Endothelial cell of umbilical vein (primary cell): ENCODE measurements at regions not wholly inside any gene's neighbourhood (a gene's known extent, or its start where the extent isn't known, plus 50 kb on each side); places are given as distances from the start of the nearest gene placed in this dataset.

Experiments used
- BruUV-seq: library from RNA; stranded (reverse); fragments of 400-500 nt; replicated peaks from 2 replicates; lab custom pipeline; 2021; lab: Mats Ljungman, UMichigan
- CTCF ChIA-PET: fragments of 300-600, 350-600 bp; sonication (Branson Sonifier 250); formaldehyde crosslinking; loops from one replicate; lab custom pipeline; 2021; ENCODE audit warnings: antibody characterized with exemption, inconsistent platforms; lab: Charles Lee
- POLR2A ChIA-PET: fragments of 300-600, 350-600 bp; sonication (Branson Sonifier 250); formaldehyde crosslinking; loops from one replicate; lab custom pipeline; 2021; ENCODE audit warnings: antibody characterized with exemption, inconsistent platforms; lab: Charles Lee
- DNase-seq: peaks from one replicate; pipeline ENCODE4 v3.0.0-alpha.2; 2011; ENCODE audit warnings: low read depth, low spot score
- FAIRE-seq: peaks from 2 replicates; lab custom pipeline; 2011; peaks lifted over from hg19 to GRCh38; lab: Jason Lieb, UNC
- H2AFZ ChIP-seq: 2 replicates; pipeline ENCODE4 v1.6.0; 2012; ENCODE audit warnings: low read depth, low read length, control low read depth, inconsistent platforms
- H3K27ac ChIP-seq: 2 replicates; pipeline ENCODE4 v1.5.1; 2011; ENCODE audit warnings: low read depth, mild to moderate bottlenecking, control low read depth, low read length, moderate library complexity; ENCODE audit not compliant: insufficient read depth
- H3K27me3 ChIP-seq, 2 experiments: 2 replicates each; pipeline versions ENCODE4 v1.6.0 to v1.6.1; 2011; ENCODE audit warnings: low read length in 2 of 2, mixed read lengths in 1 of 2; ENCODE audit not compliant: control insufficient read depth in 2 of 2, insufficient read depth in 2 of 2
- H3K36me3 ChIP-seq, 2 experiments: 2 replicates in 1 of 2; 3 replicates in 1 of 2; pipeline ENCODE4 v1.5.1; 2011; ENCODE audit warnings: low read length in 2 of 2, mild to moderate bottlenecking in 1 of 2, moderate library complexity in 1 of 2; ENCODE audit not compliant: control insufficient read depth in 2 of 2, insufficient read depth in 2 of 2; ENCODE audit errors: extremely low read depth in 1 of 2
- H3K4me1 ChIP-seq: 3 replicates; pipeline ENCODE4 v1.5.1; 2011; ENCODE audit warnings: mild to moderate bottlenecking, low read length; ENCODE audit not compliant: control insufficient read depth, insufficient read depth; ENCODE audit errors: extremely low read depth
- H3K4me2 ChIP-seq: 2 replicates; pipeline ENCODE4 v1.6.1; 2011; ENCODE audit warnings: low read length, control low read depth, mixed read lengths; ENCODE audit not compliant: insufficient read depth
- H3K4me3 ChIP-seq, 3 experiments: fragments of 200-600 bp in 1 of 3; sonication (generic), shearing (Covaris generic) in 1 of 3; replicated peaks in 1 of 3; 2 replicates each; pipeline ENCODE4 v1.5.1; 2011 to 2016; ENCODE audit warnings: control low read depth in 3 of 3, low read length in 3 of 3, mild to moderate bottlenecking in 2 of 3, inconsistent platforms in 1 of 3, low read depth in 1 of 3, moderate library complexity in 1 of 3; ENCODE audit not compliant: insufficient read depth in 1 of 3
- H3K79me2 ChIP-seq: 2 replicates; pipeline ENCODE4 v1.6.0; 2012; ENCODE audit warnings: low read length, inconsistent platforms; ENCODE audit not compliant: control insufficient read depth, insufficient read depth
- H3K9ac ChIP-seq: replicated peaks from 2 replicates; pipeline ENCODE3; 2011; ENCODE audit warnings: low read length, control low read depth; ENCODE audit not compliant: insufficient read depth; ENCODE audit errors: extremely low read depth
- H3K9me1 ChIP-seq: replicated peaks from 3 replicates; pipeline ENCODE4 v1.6.0; 2011; ENCODE audit warnings: mild to moderate bottlenecking, low read length; ENCODE audit not compliant: control insufficient read depth, insufficient read depth; ENCODE audit errors: extremely low read depth
- H3K9me3 ChIP-seq: replicated peaks from 2 replicates; pipeline ENCODE4 v1.5.1; 2012; ENCODE audit warnings: low read length, inconsistent platforms; ENCODE audit not compliant: control insufficient read depth, insufficient read depth
- H4K20me1 ChIP-seq: replicated peaks from 2 replicates; pipeline ENCODE3; 2011; ENCODE audit warnings: mild to moderate bottlenecking, low read length; ENCODE audit not compliant: control insufficient read depth, insufficient read depth; ENCODE audit errors: extremely low read depth
- CTCF ChIP-seq, 2 donors: IDR thresholded peaks; 1 replicate in 1 of 2; 2 replicates in 1 of 2; pipeline ENCODE4 v1.5.1; 2011; ENCODE audit warnings: low read length in 2 of 2, mild to moderate bottlenecking in 2 of 2, moderate library complexity in 2 of 2, control low read depth in 1 of 2, inconsistent platforms in 1 of 2, low read depth in 1 of 2; ENCODE audit not compliant: insufficient read depth in 1 of 2; ENCODE audit errors: extremely low read depth in 1 of 2
- EZH2 ChIP-seq: IDR thresholded peaks from 2 replicates; pipeline ENCODE4 v1.6.1; 2012; ENCODE audit warnings: borderline replicate concordance, low read depth, mild to moderate bottlenecking, moderate library complexity, low read length, inconsistent platforms; ENCODE audit not compliant: severe bottlenecking
- GATA2 ChIP-seq: IDR thresholded peaks from 2 replicates; pipeline ENCODE4 v1.7.0; 2011; ENCODE audit warnings: low read depth, mild to moderate bottlenecking, moderate library complexity, mixed read lengths, low read length; ENCODE audit not compliant: insufficient read length, insufficient read depth
- JUN ChIP-seq: IDR thresholded peaks from 2 replicates; pipeline ENCODE4 v1.6.1; 2011; ENCODE audit warnings: borderline replicate concordance, low read depth; ENCODE audit not compliant: insufficient read length, insufficient read depth
- MAX ChIP-seq: IDR thresholded peaks from 2 replicates; pipeline ENCODE4 v1.6.1; 2011; ENCODE audit not compliant: insufficient read depth, insufficient read length
- MYC ChIP-seq: IDR thresholded peaks from one replicate; pipeline ENCODE4 v1.6.1; 2011; ENCODE audit warnings: mild to moderate bottlenecking, low read depth, low read length
- POLR2A ChIP-seq: IDR thresholded peaks from 2 replicates; pipeline ENCODE4 v1.6.1; 2012; ENCODE audit warnings: low read depth, mild to moderate bottlenecking, control low read depth, low read length
- POLR2AphosphoS5 ChIP-seq: IDR thresholded peaks from 2 replicates; pipeline ENCODE4 v1.6.1; 2012; ENCODE audit warnings: low read depth, mild to moderate bottlenecking, control low read depth, low read length, moderate library complexity; ENCODE audit not compliant: insufficient read depth
- dilution Hi-C: fragments of 300-500 bp; cut with MboI; formaldehyde crosslinking; loops from one replicate; pipeline ENCODE4 v1.15.0; 2019; ENCODE audit warnings: low sequenced_read_pairs; ENCODE audit not compliant: extremely low pct_ligation_motif_present
- intact Hi-C: fragments of 100-400 bp; cut with micrococcal nuclease; formaldehyde crosslinking; loops from one replicate; pipeline ENCODE4 v1.10.0; 2022

DNA sequence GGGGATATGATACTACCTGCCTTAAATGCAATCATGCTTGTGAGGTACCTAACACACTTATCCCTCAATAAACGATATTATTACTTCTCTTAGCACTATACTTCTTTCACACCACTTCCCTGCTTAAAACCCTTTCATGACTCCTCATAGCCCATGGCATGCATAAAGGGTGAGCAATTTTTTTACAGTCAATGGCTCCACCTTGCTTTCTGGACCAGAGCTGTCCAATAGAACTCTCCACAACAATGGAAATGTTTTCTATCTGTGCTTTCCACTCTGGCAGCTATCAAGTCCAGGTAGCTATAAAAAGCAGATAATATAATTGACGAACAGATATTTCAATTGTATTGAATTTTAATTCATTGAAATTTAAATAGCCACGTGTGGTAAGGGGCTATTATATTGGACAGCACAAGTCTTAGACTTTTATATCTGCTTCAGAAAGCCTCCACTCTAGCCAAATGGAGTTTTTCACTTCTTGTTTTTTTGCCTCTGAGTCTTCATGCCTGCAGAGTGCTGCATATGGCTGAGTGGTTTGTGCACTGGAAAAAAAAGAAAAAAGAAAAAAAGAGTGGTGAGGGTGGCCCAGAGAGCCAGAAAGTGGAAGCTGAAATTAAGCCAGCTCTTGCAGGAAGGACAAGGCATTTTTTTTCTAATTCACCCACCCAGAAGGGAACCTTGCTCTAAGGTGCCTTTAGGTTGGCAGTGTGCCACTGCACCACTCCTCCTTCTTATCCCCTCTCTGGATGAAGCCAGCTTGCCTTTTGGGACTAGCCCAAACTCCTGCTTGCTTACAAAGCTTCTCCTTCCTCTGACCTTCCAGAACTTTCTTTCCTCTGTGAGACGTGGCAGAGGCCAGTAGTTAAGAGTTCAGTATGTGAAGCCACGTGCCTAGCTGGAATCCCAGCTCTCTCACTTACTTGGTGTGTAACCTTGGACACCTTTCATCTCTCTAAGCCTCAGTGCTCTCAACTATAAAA, 239.0 kb upstream of the LRTM1 start:
- H4K20me1 ChIP-seq, result no peaks in the 10 kb centered on the region
- H3K27ac ChIP-seq, result no peak overlapping the region
- ChIA-PET CTCF (no interaction called here), POLR2A (no interaction called here)
- H2AFZ ChIP-seq, result no peak overlapping the region
- dilution Hi-C loops (no loop called here), intact Hi-C loops (no loop called here)
- H3K9ac ChIP-seq, result no peak overlapping the region
- DNase-seq (no peak), FAIRE-seq (no peak)
- no peak overlapping the region for H3K4me3 ChIP-seq
- no peaks in the 10 kb centered on the region for H3K36me3 ChIP-seq
- H3K4me2 ChIP-seq, result no peak overlapping the region
- BruUV-seq, result no TSS peak
- H3K4me1 ChIP-seq, result no peaks in the 10 kb centered on the region
- H3K27me3 ChIP-seq, result no peaks in the 10 kb centered on the region
- no peaks in the 10 kb centered on the region for H3K9me1 ChIP-seq
- peaks cover 4% of the 10 kb centered on the region for H3K9me3 ChIP-seq
- TF ChIP-seq POLR2A (no peak), JUN (no peak), POLR2AphosphoS5 (no peak), CTCF (IDR thresholded peaks at IDR 0.05; ENCODE audit: extremely low read depth in 1 of 2, insufficient read depth in 1 of 2, low read depth in 1 of 2, low read length in 2 of 2) (no peak), GATA2 (no peak), EZH2 (no peak), MAX (no peak), MYC (no peak)
- H3K79me2 ChIP-seq, result no peaks in the 10 kb centered on the region
